GM21825 (cell line): ENCODE measurements at regions not wholly inside any gene's neighbourhood (a gene's known extent, or its start where the extent isn't known, plus 50 kb on each side); places are given as distances from the start of the nearest gene placed in this dataset.
"Not testable (repeated sequence)": the region's sequence is repeated elsewhere in the genome, so short reads cannot be mapped to it uniquely, and the experiment has no call there.

Experiments used
- ATAC-seq: cut with Tn5 transposase; IDR thresholded peaks from one replicate; pipeline ENCODE4 v1.9.1; 2021; ENCODE audit warnings: mild to moderate bottlenecking, moderate library complexity; ENCODE audit not compliant: unreplicated experiment

- no peak for ATAC-seq
Observed at GRCh38 chr9:78896479-78896878, 599.6 kb downstream of the PSAT1 start.

DNA sequence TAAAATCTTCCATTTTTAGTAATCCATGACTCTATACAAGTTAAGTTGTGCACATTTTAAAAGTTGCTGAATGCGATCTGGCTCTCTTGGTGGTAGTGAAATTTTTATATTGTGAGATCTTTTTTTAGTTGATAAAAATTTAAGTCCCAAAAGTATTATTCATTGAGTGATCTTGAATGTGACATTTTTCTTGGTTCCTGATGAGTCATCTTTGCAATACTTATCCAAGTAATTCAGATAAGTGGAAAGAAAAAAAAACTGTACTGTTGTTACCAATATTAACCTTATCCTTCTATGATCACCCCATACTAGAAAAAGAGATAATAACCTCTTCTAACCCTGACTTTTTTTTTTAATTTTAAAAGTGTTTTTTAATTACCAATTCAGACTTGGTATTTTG lies 601.3 kb downstream of the PSAT1 start:
- ATAC-seq: no peak

DNA sequence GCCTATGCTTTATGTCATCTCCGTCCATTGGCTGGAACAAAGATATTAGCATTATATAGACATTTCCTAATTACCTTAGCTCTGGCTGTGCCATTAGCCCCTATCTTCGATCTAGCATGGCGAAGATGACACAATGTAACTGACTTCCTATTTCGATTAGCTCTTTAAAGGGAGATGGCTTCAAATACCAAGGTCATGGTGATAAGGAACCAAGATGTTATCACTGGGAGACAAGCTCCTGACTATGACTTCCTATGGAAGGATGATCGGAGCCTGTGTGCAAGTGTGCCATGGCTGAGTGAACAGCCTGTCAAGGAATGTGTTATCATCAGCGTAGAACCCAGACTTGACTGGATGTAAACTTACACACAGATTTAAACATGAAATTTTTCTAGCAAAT lies 602.1 kb downstream of the PSAT1 start:
- ATAC-seq: no peak

DNA sequence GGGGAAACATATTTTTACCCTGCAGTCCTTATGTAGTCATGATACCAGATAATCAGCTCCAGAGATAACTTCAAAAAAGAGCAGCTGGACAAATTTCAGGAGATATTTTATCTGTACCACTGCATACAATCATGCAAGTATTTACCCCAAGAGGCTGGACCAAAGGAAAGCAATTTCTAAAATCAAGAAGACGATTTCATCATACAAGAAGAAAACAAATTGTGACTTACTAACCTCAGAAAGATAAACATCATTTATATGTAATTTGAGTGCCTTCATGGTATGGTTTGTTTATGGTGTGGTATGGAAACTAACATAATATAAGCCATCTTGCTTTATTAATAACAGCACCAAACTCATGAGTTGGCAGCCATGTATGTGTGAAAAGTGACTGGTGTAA lies 603.6 kb downstream of the PSAT1 start:
- no peak for ATAC-seq

- no peak for ATAC-seq
Observed at GRCh38 chr9:78902051-78902450, 605.1 kb downstream of the PSAT1 start.

DNA sequence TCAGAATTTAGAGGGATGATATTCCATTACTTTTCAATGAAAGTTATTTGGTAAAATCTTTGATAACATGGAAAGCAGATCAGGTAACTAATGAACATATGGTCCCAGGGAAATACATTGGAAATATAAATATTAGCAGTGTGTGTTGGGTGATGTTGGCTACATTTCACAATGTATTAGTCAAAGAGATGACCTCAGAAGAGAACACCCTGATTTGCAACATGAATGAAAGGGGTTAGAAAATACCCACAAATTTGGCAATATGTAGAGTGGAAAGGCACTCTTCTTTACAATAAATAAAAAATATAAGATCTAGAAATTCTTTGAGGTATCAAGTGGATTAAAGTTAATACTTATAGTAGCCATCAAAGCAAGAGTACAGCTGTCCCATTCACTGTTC lies 606.7 kb downstream of the PSAT1 start:
- no peak for ATAC-seq

DNA sequence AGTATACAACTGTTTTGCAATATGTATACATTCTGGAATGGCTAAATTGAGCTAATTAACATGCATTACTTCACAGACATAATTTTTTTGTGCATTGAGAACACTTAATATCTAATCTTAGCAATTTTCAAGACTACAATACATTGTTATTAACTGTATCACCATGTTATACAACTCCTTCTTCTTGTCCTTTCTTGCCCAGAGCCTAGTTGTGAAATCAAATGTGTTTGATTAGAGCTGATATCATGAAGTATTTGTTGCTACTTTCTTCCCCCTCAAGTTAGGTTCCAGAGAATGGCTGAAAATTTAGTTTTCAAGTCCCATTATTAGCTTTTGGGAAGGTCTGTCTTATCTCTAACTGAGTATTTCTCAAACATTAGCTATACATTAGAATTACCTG lies 607.8 kb downstream of the PSAT1 start:
- no peak for ATAC-seq

DNA sequence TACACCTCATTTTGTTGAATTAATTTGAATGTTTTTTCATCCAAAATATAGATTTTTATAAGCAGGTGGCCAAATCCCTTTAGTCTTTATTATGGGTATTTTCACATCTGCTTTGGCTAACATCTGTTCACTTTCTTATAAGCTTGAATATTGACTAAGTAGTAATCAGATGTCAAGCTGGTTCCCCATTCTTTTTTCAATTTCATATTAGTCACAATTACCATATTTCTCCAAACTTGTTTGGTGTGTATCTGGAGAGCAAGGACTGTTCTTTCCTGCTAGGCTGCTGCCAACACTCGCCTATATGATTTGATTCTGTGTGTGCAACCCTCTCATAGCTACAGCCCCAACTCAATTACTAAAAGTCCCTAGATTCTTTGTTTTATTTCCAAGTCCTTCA lies 608.5 kb downstream of the PSAT1 start:
- no peak for ATAC-seq

- ATAC-seq: no peak
Observed at GRCh38 chr9:78905986-78906755, 609.2 kb downstream of the PSAT1 start.

GRCh38 chr9:78909566-78909965 lies 612.6 kb downstream of the PSAT1 start:
- ATAC-seq: no peak

GRCh38 chr9:78916884-78917283 lies 620.0 kb downstream of the PSAT1 start:
- ATAC-seq: not testable (repeated sequence)

- ATAC-seq: no peak
Observed at GRCh38 chr9:78918976-78919375, 622.1 kb downstream of the PSAT1 start.

DNA sequence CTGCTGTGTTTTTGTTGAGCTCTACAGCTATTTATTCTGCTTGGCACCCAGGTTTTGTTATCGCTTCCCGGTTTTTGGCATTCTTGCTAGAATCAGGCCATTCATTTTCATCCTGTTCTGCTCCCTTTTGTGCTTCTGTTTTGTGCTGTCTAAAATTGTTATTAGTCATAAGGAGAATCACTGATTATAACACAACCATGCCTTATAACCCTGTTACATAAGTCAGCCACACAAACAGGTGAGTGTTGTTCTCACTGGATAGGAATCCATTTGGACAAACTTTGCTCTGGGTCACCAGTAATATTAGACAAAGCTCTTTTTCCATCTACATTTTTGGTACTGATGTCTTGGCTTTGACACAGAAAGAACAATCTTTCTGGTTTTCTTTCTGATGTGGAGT lies 622.8 kb downstream of the PSAT1 start:
- ATAC-seq: no peak

DNA sequence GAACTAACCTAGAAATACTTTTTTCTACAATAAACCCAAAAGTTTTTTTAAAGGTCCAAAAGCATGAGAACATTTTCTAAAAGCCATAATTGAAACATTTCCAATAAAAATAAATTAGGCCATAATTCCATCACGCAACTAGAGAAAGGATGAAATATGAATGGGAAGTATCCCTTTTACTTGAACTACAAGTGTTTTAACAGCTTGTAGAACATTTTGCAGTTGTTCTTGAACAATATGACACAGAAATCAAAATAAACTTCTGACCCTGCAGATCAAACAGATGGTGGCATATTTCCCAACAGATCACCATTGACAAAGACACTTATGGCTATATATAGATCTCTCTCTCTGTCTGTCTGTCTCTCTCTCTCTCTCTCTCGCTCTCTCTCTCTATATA lies 624.4 kb downstream of the PSAT1 start:
- ATAC-seq: no peak

DNA sequence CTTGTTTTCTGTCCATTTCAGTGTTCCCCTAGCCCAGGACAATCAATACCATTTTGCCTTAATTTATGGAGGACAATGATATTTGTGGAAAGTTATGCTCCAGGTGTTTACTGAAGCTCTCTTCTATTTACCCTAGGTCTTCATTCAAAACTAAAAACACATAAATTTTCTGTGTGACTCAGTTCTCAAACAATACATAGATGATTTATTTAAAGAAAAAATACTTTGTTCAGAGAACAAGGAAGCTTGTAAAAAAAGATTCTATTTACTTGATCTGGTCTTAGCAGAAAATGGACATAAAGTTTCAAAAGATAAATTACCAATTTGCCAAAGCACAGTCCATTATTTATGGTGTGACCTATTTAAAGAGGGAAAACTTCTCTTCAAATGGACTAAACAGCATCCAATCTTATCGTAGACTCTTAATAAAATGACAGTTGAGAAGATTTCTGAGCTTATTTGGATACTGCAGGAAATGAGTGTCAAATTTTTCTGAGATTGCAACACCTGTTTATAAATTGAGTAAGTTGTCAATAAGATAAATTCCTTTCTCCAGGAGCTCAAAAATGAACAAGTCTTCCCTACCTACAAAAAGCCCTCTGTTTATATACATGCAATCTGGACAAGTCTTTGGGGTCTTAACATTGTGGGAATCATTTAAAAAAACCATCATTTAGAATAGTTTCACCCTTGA lies 627.2 kb downstream of the PSAT1 start:
- ATAC-seq: no peak

DNA sequence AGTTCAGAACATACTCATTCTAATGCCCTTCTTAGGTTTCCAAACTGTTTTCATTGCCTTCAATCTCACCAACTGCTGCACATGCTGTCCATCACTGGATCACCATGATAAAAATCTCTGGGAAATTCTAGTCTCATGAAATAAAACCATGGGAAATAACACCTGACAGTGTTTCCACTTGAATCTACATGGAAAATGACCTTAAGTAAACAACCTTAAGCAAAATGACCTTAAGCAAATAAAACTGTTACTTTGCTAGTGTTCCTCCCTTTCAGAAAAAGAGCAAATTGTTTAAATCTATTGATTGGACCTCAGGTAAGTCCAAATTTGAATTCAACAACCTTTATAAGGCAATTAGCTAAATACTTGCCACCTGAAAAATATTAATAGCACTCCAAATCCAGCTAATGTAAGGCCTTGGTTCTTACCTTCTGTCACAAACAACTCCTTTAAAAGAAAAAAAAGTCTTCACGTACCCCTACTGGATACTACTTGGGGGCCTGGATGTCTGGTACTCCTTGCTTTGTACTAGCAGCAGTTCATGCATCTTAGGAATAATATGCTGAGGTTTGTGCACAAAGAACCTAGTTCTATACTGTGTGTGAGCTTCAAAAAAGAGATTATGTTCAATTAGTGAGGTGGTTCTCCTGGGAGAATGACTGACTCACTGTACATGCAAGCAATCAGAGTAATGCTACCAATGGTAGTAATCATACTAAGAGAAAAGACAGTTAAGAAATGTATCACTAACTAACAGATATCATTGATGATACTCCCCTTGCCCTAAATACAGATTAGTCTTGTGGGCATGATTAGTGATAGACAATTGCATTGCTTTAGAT lies 630.4 kb downstream of the PSAT1 start:
- ATAC-seq: no peak

DNA sequence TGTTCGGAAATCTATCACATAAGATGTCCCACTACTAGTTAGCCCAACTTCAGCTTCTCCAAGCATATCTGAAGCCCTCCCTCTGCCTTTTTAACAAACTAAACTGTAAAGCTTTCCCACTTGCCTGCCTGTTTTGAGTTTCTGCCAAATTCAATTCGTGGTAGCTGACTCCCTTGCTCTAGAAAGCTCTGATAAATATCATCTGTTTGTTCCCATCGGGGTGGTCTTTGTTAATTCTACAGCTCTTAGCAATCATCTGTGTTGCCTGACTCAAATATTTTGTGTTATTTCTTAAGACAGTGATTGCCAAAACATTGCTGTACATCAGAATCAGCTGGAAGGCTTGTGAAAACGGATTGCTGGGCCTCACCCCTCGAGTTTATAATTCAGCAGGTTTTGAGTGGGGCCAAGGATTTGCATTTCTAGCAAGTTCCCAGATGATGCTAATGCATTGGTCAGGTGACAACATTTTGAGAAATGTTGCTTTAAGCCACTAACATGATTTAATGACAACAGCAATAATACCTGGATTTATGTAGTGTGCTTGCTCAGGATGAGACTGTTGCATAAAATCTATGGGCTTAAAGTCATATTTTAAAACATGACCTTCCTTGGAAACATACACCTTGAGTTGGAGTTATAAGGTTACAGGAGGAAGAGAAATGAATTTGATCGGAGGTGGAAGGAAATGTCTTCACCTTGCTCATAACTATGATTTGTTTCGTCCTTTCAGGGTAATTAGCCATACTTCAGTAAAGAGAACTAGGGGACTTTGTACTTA lies 631.9 kb downstream of the PSAT1 start:
- no peak for ATAC-seq

- ATAC-seq: no peak
Observed at GRCh38 chr9:78930281-78930680, 633.4 kb downstream of the PSAT1 start.

GRCh38 chr9:78932849-78933627 lies 636.1 kb downstream of the PSAT1 start:
- ATAC-seq: no peak

GRCh38 chr9:78934880-78935279 lies 636.9 kb upstream of the TLE4 start:
- no peak for ATAC-seq
